Panc1 (cell line): ENCODE measurements at regions not wholly inside any gene's neighbourhood (a gene's known extent, or its start where the extent isn't known, plus 50 kb on each side); places are given as distances from the start of the nearest gene placed in this dataset.

Experiments
- ATAC-seq: fragments of 200-7000 bp; cut with Tn5 transposase; 2 replicates; pipeline ENCODE4 v1.9.1; 2020; ENCODE audit warnings: mild to moderate bottlenecking, moderate library complexity
- BruUV-seq: library from RNA; stranded (reverse); fragments of 400-500 nt; replicated peaks from 2 replicates; lab custom pipeline; 2021; lab: Mats Ljungman, UMichigan
- CTCF ChIA-PET: fragments of 300-600 bp; sonication (Branson Sonifier 250); formaldehyde crosslinking; loops from one replicate; lab custom pipeline; 2022; ENCODE audit warnings: antibody characterized with exemption; lab: Charles Lee
- POLR2A ChIA-PET: fragments of 300-600 bp; sonication (Branson Sonifier 250); formaldehyde crosslinking; loops from one replicate; lab custom pipeline; 2022; ENCODE audit warnings: antibody characterized with exemption; lab: Charles Lee
- DNase-seq: peaks from one replicate; pipeline ENCODE4 v3.0.0-alpha.2; 2010; ENCODE audit warnings: low read depth, low spot score
- H3K27ac ChIP-seq: 2 replicates; pipeline ENCODE4 v1.5.1; 2011; ENCODE audit warnings: mild to moderate bottlenecking, low read length, inconsistent platforms
- H3K27me3 ChIP-seq: fragments of 200-500 bp; sonication (Bioruptor generic); 2 replicates; pipeline ENCODE4 v1.6.0; 2014; ENCODE audit warnings: low read length, inconsistent platforms; ENCODE audit not compliant: control insufficient read depth, insufficient read depth
- H3K36me3 ChIP-seq: fragments of 200-500 bp; sonication (Bioruptor generic); 2 replicates; pipeline ENCODE4 v1.5.1; 2014; ENCODE audit warnings: inconsistent platforms, mild to moderate bottlenecking, low read length, moderate library complexity; ENCODE audit not compliant: control insufficient read depth, insufficient read depth
- H3K4me1 ChIP-seq: 2 replicates; pipeline ENCODE4 v1.5.1; 2011; ENCODE audit warnings: inconsistent platforms, mild to moderate bottlenecking, low read length, moderate library complexity; ENCODE audit not compliant: control insufficient read depth, insufficient read depth
- H3K4me3 ChIP-seq, 2 experiments: 2 replicates each; pipeline ENCODE4 v1.5.1; 2011 to 2012; ENCODE audit warnings: low read depth in 2 of 2, low read length in 2 of 2, mild to moderate bottlenecking in 2 of 2, inconsistent platforms in 1 of 2, moderate library complexity in 1 of 2
- H3K9me3 ChIP-seq: fragments of 200-500 bp; sonication (Bioruptor generic); 2 replicates; pipeline ENCODE4 v1.5.1; 2014; ENCODE audit warnings: low read depth, mild to moderate bottlenecking, inconsistent platforms, low read length, moderate library complexity; ENCODE audit not compliant: control insufficient read depth, insufficient read depth
- POLR2AphosphoS5 ChIP-seq: IDR thresholded peaks from 2 replicates; pipeline ENCODE4 v1.6.1; 2012; ENCODE audit warnings: mild to moderate bottlenecking, low read depth, low read length, moderate library complexity
- SIN3A ChIP-seq: IDR thresholded peaks from 2 replicates; pipeline ENCODE4 v1.6.1; 2012; ENCODE audit warnings: low read depth, mild to moderate bottlenecking, low read length, moderate library complexity, borderline replicate concordance; ENCODE audit not compliant: insufficient read depth
- TCF7L2 ChIP-seq: IDR thresholded peaks from 2 replicates; pipeline ENCODE4 v1.6.1; 2011; ENCODE audit warnings: mild to moderate bottlenecking, low read depth, low read length, inconsistent platforms
- in situ Hi-C: cut with HindIII; loops from 2 replicates; pipeline ENCODE4 v1.10.0; 2016; ENCODE audit warnings: low sequenced_read_pairs, low pct_unique_long_range_greater_than_20kb
- intact Hi-C: fragments of 100-400 bp; cut with micrococcal nuclease; formaldehyde crosslinking; loops from one replicate; pipeline ENCODE4 v1.10.0; 2022; ENCODE audit not compliant: unreplicated experiment
- TF ChIP-seq, protein P1 (sequence below), 2 experiments: IDR thresholded peaks; 2 replicates each; pipeline ENCODE4 v1.6.1; 2011 to 2012; ENCODE audit warnings: low read depth in 2 of 2, control low read depth in 1 of 2, low read length in 1 of 2, mild to moderate bottlenecking in 1 of 2, moderate library complexity in 1 of 2; ENCODE audit not compliant: insufficient read depth in 1 of 2
- TF ChIP-seq, protein P2 (sequence below): fragments of 450-650 bp; IDR thresholded peaks from 2 replicates; pipeline ENCODE4 v1.5.1; 2017; ENCODE audit warnings: mild to moderate bottlenecking

DNA sequence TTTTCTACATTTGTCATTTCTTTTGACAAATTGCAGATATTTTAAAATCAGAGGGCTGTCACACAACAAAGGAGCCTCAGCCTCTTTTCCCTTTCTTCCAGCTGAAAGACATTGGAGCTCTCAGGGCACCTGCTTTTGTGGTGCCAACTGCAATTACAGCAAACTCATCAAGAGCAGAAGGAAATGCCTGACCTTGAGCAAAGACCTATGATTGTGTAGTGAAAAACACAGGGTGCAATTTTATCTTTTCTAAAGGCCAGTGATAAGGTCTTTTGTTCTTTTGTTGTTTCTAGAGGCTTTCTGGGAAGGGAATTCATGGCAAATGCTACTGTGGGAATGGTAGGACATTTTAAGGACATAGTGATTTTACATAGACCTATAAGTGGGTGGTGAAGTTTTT, 214.3 kb downstream of the OXSM start:
- H3K27me3 ChIP-seq = no peaks in the 10 kb centered on the region
- intact Hi-C loops (no loop called here), in situ Hi-C loops (no loop called here)
- no peak overlapping the region for H3K4me3 ChIP-seq
- no peak for DNase-seq
- no peaks in the 10 kb centered on the region for H3K9me3 ChIP-seq
- POLR2A ChIA-PET = no interaction called here
- H3K4me1 ChIP-seq = no peaks in the 10 kb centered on the region
- no peak for ATAC-seq
- TF ChIP-seq POLR2AphosphoS5 (no peak), SIN3A (no peak), TCF7L2 (no peak)
- TF ChIP-seq, protein P1, sequence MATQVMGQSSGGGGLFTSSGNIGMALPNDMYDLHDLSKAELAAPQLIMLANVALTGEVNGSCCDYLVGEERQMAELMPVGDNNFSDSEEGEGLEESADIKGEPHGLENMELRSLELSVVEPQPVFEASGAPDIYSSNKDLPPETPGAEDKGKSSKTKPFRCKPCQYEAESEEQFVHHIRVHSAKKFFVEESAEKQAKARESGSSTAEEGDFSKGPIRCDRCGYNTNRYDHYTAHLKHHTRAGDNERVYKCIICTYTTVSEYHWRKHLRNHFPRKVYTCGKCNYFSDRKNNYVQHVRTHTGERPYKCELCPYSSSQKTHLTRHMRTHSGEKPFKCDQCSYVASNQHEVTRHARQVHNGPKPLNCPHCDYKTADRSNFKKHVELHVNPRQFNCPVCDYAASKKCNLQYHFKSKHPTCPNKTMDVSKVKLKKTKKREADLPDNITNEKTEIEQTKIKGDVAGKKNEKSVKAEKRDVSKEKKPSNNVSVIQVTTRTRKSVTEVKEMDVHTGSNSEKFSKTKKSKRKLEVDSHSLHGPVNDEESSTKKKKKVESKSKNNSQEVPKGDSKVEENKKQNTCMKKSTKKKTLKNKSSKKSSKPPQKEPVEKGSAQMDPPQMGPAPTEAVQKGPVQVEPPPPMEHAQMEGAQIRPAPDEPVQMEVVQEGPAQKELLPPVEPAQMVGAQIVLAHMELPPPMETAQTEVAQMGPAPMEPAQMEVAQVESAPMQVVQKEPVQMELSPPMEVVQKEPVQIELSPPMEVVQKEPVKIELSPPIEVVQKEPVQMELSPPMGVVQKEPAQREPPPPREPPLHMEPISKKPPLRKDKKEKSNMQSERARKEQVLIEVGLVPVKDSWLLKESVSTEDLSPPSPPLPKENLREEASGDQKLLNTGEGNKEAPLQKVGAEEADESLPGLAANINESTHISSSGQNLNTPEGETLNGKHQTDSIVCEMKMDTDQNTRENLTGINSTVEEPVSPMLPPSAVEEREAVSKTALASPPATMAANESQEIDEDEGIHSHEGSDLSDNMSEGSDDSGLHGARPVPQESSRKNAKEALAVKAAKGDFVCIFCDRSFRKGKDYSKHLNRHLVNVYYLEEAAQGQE (IDR thresholded peaks at IDR 0.05; ENCODE audit: insufficient read depth in 1 of 2, low read depth in 2 of 2, low read length in 1 of 2) = no peak
- TF ChIP-seq, protein P2, sequence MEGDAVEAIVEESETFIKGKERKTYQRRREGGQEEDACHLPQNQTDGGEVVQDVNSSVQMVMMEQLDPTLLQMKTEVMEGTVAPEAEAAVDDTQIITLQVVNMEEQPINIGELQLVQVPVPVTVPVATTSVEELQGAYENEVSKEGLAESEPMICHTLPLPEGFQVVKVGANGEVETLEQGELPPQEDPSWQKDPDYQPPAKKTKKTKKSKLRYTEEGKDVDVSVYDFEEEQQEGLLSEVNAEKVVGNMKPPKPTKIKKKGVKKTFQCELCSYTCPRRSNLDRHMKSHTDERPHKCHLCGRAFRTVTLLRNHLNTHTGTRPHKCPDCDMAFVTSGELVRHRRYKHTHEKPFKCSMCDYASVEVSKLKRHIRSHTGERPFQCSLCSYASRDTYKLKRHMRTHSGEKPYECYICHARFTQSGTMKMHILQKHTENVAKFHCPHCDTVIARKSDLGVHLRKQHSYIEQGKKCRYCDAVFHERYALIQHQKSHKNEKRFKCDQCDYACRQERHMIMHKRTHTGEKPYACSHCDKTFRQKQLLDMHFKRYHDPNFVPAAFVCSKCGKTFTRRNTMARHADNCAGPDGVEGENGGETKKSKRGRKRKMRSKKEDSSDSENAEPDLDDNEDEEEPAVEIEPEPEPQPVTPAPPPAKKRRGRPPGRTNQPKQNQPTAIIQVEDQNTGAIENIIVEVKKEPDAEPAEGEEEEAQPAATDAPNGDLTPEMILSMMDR = no peak
- no TSS peak for BruUV-seq
- H3K27ac ChIP-seq = no peak overlapping the region
- no peaks in the 10 kb centered on the region for H3K36me3 ChIP-seq
- CTCF ChIA-PET = no interaction called here

DNA sequence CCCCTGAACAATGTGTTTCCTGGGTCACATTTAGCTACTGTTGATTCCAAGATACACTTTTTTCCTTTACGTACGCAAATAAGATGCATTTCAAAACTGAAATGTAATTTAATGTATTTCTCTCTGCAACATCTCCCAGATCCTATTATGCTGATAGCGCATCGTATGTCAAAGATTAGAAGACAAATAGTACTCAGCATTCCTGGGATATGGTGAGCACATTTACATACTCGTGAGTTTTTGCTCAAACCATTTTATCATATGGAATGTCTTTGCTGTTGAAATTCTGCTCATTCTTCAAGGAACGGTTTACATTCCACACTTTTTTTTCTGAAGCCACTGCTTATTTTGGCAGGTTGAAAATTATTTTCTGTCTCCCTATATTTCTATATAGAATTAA, 221.4 kb downstream of the OXSM start:
- TF ChIP-seq TCF7L2 = no peak
- TF ChIP-seq, protein P2 = no peak
- TF ChIP-seq POLR2AphosphoS5 = no peak
- TF ChIP-seq, protein P1 (IDR thresholded peaks at IDR 0.05; ENCODE audit: insufficient read depth in 1 of 2, low read depth in 2 of 2, low read length in 1 of 2) = no peak
- no peak for TF ChIP-seq SIN3A
- H3K4me1 ChIP-seq = no peaks in the 10 kb centered on the region
- DNase-seq (no peak), ATAC-seq (no peak)
- ChIA-PET CTCF (no interaction called here), POLR2A (no interaction called here)
- H3K27ac ChIP-seq = no peak overlapping the region
- H3K36me3 ChIP-seq = no peaks in the 10 kb centered on the region
- BruUV-seq = no TSS peak
- no peak overlapping the region for H3K4me3 ChIP-seq
- H3K9me3 ChIP-seq = no peaks in the 10 kb centered on the region
- H3K27me3 ChIP-seq = no peaks in the 10 kb centered on the region
- intact Hi-C loops (no loop called here), in situ Hi-C loops (no loop called here)
